H1 (cell line): ENCODE measurements at regions not wholly inside any gene's neighbourhood (a gene's known extent, or its start where the extent isn't known, plus 50 kb on each side); places are given as distances from the start of the nearest gene placed in this dataset.

Experiments used
- CTCF ChIA-PET: fragments of 300-600 bp; sonication (Branson Sonifier 250); formaldehyde crosslinking; loops from one replicate; lab custom pipeline; 2021; ENCODE audit not compliant: partially characterized antibody; lab: Charles Lee
- POLR2A ChIA-PET: fragments of 300-600 bp; sonication (Branson Sonifier 250); formaldehyde crosslinking; loops from one replicate; lab custom pipeline; 2021; ENCODE audit warnings: inconsistent platforms; ENCODE audit not compliant: partially characterized antibody; lab: Charles Lee
- DNase-seq, 2 experiments: peaks; one replicate each; pipeline versions ENCODE4 v3.0.0 to v3.0.0-alpha.2; 2010 to 2022; ENCODE audit warnings: low spot score in 2 of 2, low read depth in 1 of 2, mixed read lengths in 1 of 2
- FAIRE-seq: peaks from 2 replicates; lab custom pipeline; 2011; peaks lifted over from hg19 to GRCh38; lab: Jason Lieb, UNC
- H2AFZ ChIP-seq: 2 replicates; pipeline ENCODE4 v1.8.1; 2012; ENCODE audit warnings: low read length, inconsistent platforms
- H2AK5ac ChIP-seq: 2 replicates; pipeline ENCODE4 v1.6.1; 2013; ENCODE audit warnings: low read depth, low read length
- H2BK120ac ChIP-seq: replicated peaks from 2 replicates; pipeline ENCODE3; 2013; ENCODE audit warnings: low read depth, low read length, inconsistent platforms
- H2BK12ac ChIP-seq: 2 replicates; pipeline ENCODE4 v1.6.1; 2013; ENCODE audit warnings: low read depth, low read length
- H2BK15ac ChIP-seq: 2 replicates; pipeline ENCODE4 v1.6.1; 2013; ENCODE audit warnings: low read length
- H2BK20ac ChIP-seq: 2 replicates; pipeline ENCODE4 v1.6.1; 2013; ENCODE audit warnings: low read length
- H2BK5ac ChIP-seq: 2 replicates; pipeline ENCODE4 v1.6.1; 2013; ENCODE audit warnings: low read depth, low read length
- H3K14ac ChIP-seq: 2 replicates; pipeline ENCODE4 v1.6.1; 2013; ENCODE audit warnings: inconsistent platforms; ENCODE audit not compliant: insufficient read length
- H3K18ac ChIP-seq: 2 replicates; pipeline ENCODE4 v1.6.1; 2013; ENCODE audit warnings: low read length; ENCODE audit errors: extremely low read depth
- H3K23ac ChIP-seq: 2 replicates; pipeline ENCODE4 v1.6.1; 2013; ENCODE audit warnings: inconsistent platforms; ENCODE audit not compliant: insufficient read length
- H3K23me2 ChIP-seq: 2 replicates; pipeline ENCODE4 v1.6.1; 2013; ENCODE audit warnings: low read depth, low read length
- H3K27ac ChIP-seq: 2 replicates; pipeline ENCODE4 v1.6.1; 2011; ENCODE audit warnings: low read depth, low read length, inconsistent platforms
- H3K27me3 ChIP-seq, 4 experiments: replicated peaks in 1 of 4; 1 replicate in 1 of 4; 2 replicates in 3 of 4; pipeline versions ENCODE4 v1.6.1 to v1.8.1; 2011 to 2013; ENCODE audit warnings: low read length in 3 of 4, mild to moderate bottlenecking in 3 of 4, inconsistent platforms in 2 of 4, mixed read lengths in 2 of 4, moderate library complexity in 1 of 4; ENCODE audit not compliant: control insufficient read depth in 3 of 4, insufficient read depth in 3 of 4; ENCODE audit errors: extremely low read depth in 1 of 4
- H3K36me3 ChIP-seq, 4 experiments: 2 replicates each; pipeline versions ENCODE4 v1.6.1 to v1.8.1; 2011 to 2013; ENCODE audit warnings: mild to moderate bottlenecking in 4 of 4, low read length in 3 of 4, moderate library complexity in 2 of 4, control low read depth in 1 of 4, inconsistent platforms in 1 of 4; ENCODE audit not compliant: insufficient read depth in 4 of 4, control insufficient read depth in 2 of 4
- H3K4ac ChIP-seq: replicated peaks from 2 replicates; pipeline ENCODE3; 2013; ENCODE audit warnings: low read length, low read depth, mixed read lengths, inconsistent platforms; ENCODE audit not compliant: insufficient read length
- H3K4me1 ChIP-seq, 4 experiments: replicated peaks in 1 of 4; 1 replicate in 1 of 4; 2 replicates in 3 of 4; pipeline versions ENCODE4 v1.6.1 to v1.8.1; 2011 to 2013; ENCODE audit warnings: low read length in 3 of 4, inconsistent platforms in 2 of 4, mixed read lengths in 1 of 4; ENCODE audit not compliant: insufficient read depth in 4 of 4, control insufficient read depth in 3 of 4
- H3K4me2 ChIP-seq, 2 experiments: 2 replicates each; pipeline versions ENCODE4 v1.6.1 to v1.8.1; 2011 to 2013; ENCODE audit warnings: low read depth in 2 of 2, low read length in 2 of 2, control low read depth in 1 of 2, inconsistent platforms in 1 of 2, mild to moderate bottlenecking in 1 of 2; ENCODE audit not compliant: insufficient read depth in 1 of 2
- H3K4me3 ChIP-seq, 4 experiments: fragments of 200-600, 300-600 bp in 1 of 4; sonication (generic), shearing (Covaris generic), sonication (Bioruptor Twin) in 1 of 4; 2 replicates each; pipeline versions ENCODE4 v1.5.1 to v1.8.1; 2011 to 2016; ENCODE audit warnings: low read length in 4 of 4, low read depth in 3 of 4, control low read depth in 2 of 4, inconsistent platforms in 2 of 4, mild to moderate bottlenecking in 2 of 4, mixed read lengths in 1 of 4, moderate library complexity in 1 of 4; ENCODE audit not compliant: insufficient read depth in 2 of 4; ENCODE audit errors: extremely low read depth in 1 of 4
- H3K56ac ChIP-seq: replicated peaks from 2 replicates; pipeline ENCODE3; 2013; ENCODE audit warnings: low read depth, mild to moderate bottlenecking, mixed read lengths, low read length, inconsistent platforms; ENCODE audit not compliant: insufficient read length
- H3K79me1 ChIP-seq: 2 replicates; pipeline ENCODE4 v1.6.1; 2013; ENCODE audit warnings: low read depth, low read length, control low read depth
- H3K79me2 ChIP-seq, 2 experiments: 2 replicates each; pipeline versions ENCODE4 v1.6.1 to v1.8.1; 2012 to 2013; ENCODE audit warnings: low read length in 2 of 2, mild to moderate bottlenecking in 2 of 2, inconsistent platforms in 1 of 2; ENCODE audit not compliant: insufficient read depth in 2 of 2, control insufficient read depth in 1 of 2
- H3K9ac ChIP-seq, 4 experiments: replicated peaks in 1 of 4; 1 replicate in 1 of 4; 2 replicates in 3 of 4; pipeline versions ENCODE4 v1.6.1 to v1.8.1; 2011 to 2013; ENCODE audit warnings: low read depth in 3 of 4, low read length in 3 of 4, control low read depth in 2 of 4, mild to moderate bottlenecking in 2 of 4, moderate library complexity in 2 of 4, inconsistent platforms in 1 of 4; ENCODE audit errors: extremely low read depth in 1 of 4
- H3K9me3 ChIP-seq, 2 experiments: 2 replicates each; pipeline versions ENCODE4 v1.6.1 to v1.8.1; 2012 to 2013; ENCODE audit warnings: mild to moderate bottlenecking in 2 of 2, moderate library complexity in 2 of 2, control low read depth in 1 of 2, inconsistent platforms in 1 of 2, low read depth in 1 of 2, low read length in 1 of 2, mixed read lengths in 1 of 2; ENCODE audit not compliant: insufficient read depth in 2 of 2
- H4K20me1 ChIP-seq, 2 experiments: replicated peaks in 1 of 2; 2 replicates each; pipeline versions ENCODE3 to v1.8.1; 2011 to 2013; ENCODE audit warnings: inconsistent platforms in 2 of 2, low read length in 2 of 2, mild to moderate bottlenecking in 1 of 2; ENCODE audit not compliant: insufficient read depth in 2 of 2, control insufficient read depth in 1 of 2
- H4K5ac ChIP-seq: 2 replicates; pipeline ENCODE4 v1.6.1; 2013; ENCODE audit warnings: low read length, low read depth, mixed read lengths, inconsistent platforms; ENCODE audit not compliant: insufficient read length
- H4K8ac ChIP-seq: 2 replicates; pipeline ENCODE4 v1.8.0; 2013; ENCODE audit warnings: mild to moderate bottlenecking, moderate library complexity, low read length, inconsistent platforms; ENCODE audit not compliant: insufficient read depth; ENCODE audit errors: extremely low read depth
- H4K91ac ChIP-seq: replicated peaks from 2 replicates; pipeline ENCODE3; 2013; ENCODE audit warnings: low read length, mixed read lengths, inconsistent platforms; ENCODE audit not compliant: insufficient read length
- BACH1 ChIP-seq: IDR thresholded peaks from 2 replicates; pipeline ENCODE4 v1.6.1; 2012; ENCODE audit warnings: low read length, improper control_type of control experiment
- CBX5 ChIP-seq: fragments of 300-800, 300-1000 bp; sonication (generic); IDR thresholded peaks from 2 replicates; pipeline ENCODE4 v1.7.1; 2016; ENCODE audit warnings: antibody characterized with exemption, low read length, low read depth
- GABPA ChIP-seq: IDR thresholded peaks from 2 replicates; pipeline ENCODE4 v1.6.1; 2011; ENCODE audit warnings: mild to moderate bottlenecking, low read length, moderate library complexity, borderline replicate concordance; ENCODE audit not compliant: insufficient read depth
- KDM4A ChIP-seq: IDR thresholded peaks from one replicate; pipeline ENCODE4 v1.7.1; 2012; ENCODE audit warnings: low read depth, mild to moderate bottlenecking, moderate library complexity, low read length, inconsistent platforms; ENCODE audit not compliant: severe bottlenecking
- PHF8 ChIP-seq: fragments of 200-600 bp; sonication (generic); conservative IDR thresholded peaks from 2 replicates; pipeline ENCODE4 v1.7.1; 2012; ENCODE audit warnings: low read depth, mild to moderate bottlenecking, inconsistent platforms, low read length, moderate library complexity
- POLR2A ChIP-seq, 2 experiments: IDR thresholded peaks; 1 replicate in 1 of 2; 2 replicates in 1 of 2; pipeline ENCODE4 v1.6.1; 2011; ENCODE audit warnings: low read depth in 2 of 2, low read length in 2 of 2, mild to moderate bottlenecking in 2 of 2; ENCODE audit errors: control extremely low read depth in 1 of 2
- POLR2AphosphoS5 ChIP-seq: IDR thresholded peaks from 2 replicates; pipeline ENCODE4 v1.6.1; 2011; ENCODE audit warnings: low read depth, low read length
- RBBP5 ChIP-seq: IDR thresholded peaks from 2 replicates; pipeline ENCODE4 v1.7.1; 2012; ENCODE audit warnings: low read depth, mild to moderate bottlenecking, inconsistent platforms, low read length, moderate library complexity, borderline replicate concordance
- SAP30 ChIP-seq: fragments of 300-600 bp; sonication (generic); IDR thresholded peaks from 2 replicates; pipeline ENCODE4 v1.7.1; 2012; ENCODE audit warnings: low read length, moderate library complexity, mild to moderate bottlenecking, inconsistent platforms; ENCODE audit not compliant: insufficient read depth, insufficient replicate concordance
- TF ChIP-seq, protein P1 (sequence below), 3 experiments: IDR thresholded peaks; 1 replicate in 2 of 3; 2 replicates in 1 of 3; pipeline versions ENCODE4 v1.5.1 to v1.6.1; 2011; ENCODE audit warnings: low read length in 3 of 3, mild to moderate bottlenecking in 3 of 3, inconsistent platforms in 2 of 3, low read depth in 1 of 3, moderate library complexity in 1 of 3; ENCODE audit not compliant: insufficient read depth in 1 of 3; ENCODE audit errors: control extremely low read depth in 1 of 3
- TF ChIP-seq, protein P2 (sequence below): IDR thresholded peaks from 2 replicates; pipeline ENCODE4 v1.6.1; 2011; ENCODE audit warnings: low read depth, mild to moderate bottlenecking, low read length; ENCODE audit not compliant: insufficient read depth

- TF ChIP-seq PHF8: no peak
- TF ChIP-seq POLR2A (IDR thresholded peaks at IDR 0.05; ENCODE audit: control extremely low read depth in 1 of 2, low read depth in 2 of 2, low read length in 2 of 2): no peak
Measured at GRCh38 chr6:140228491-140228890, 854.0 kb upstream of the CITED2 start (continued).

GRCh38 chr6:140226637-140227036, 852.2 kb upstream of the CITED2 start:
- FAIRE-seq: no peak
- Histone ChIP-seq H4K20me1 (no peaks in the 10 kb centered on the region), H2AFZ (no peak overlapping the region), H3K4me3 (no peak overlapping the region), H3K4ac (no peak overlapping the region), H4K5ac (no peak overlapping the region), H2BK5ac (no peak overlapping the region), H3K23me2 (no peaks in the 10 kb centered on the region), H3K27me3 (no peaks in the 10 kb centered on the region), H2AK5ac (no peak overlapping the region), H2BK12ac (no peak overlapping the region), H3K27ac (no peak overlapping the region), H2BK15ac (no peak overlapping the region), H4K8ac (no peak overlapping the region), H3K9me3 (no peaks in the 10 kb centered on the region), H3K23ac (no peak overlapping the region), H3K4me1 (no peaks in the 10 kb centered on the region), H3K18ac (no peak overlapping the region), H3K79me2 (no peaks in the 10 kb centered on the region), H2BK120ac (no peak overlapping the region), H3K4me2 (no peak overlapping the region), H2BK20ac (no peak overlapping the region), H3K36me3 (no peaks in the 10 kb centered on the region), H3K9ac (no peak overlapping the region), H4K91ac (no peak overlapping the region), H3K14ac (no peak overlapping the region), H3K79me1 (no peaks in the 10 kb centered on the region), H3K56ac (no peak overlapping the region)
- ChIA-PET POLR2A (no interaction called here), CTCF (no interaction called here)
- no peak for DNase-seq
- TF ChIP-seq RBBP5 (no peak), KDM4A (no peak), GABPA (no peak), CBX5 (no peak), BACH1 (no peak), POLR2AphosphoS5 (no peak), SAP30 (no peak)
- TF ChIP-seq, protein P1, sequence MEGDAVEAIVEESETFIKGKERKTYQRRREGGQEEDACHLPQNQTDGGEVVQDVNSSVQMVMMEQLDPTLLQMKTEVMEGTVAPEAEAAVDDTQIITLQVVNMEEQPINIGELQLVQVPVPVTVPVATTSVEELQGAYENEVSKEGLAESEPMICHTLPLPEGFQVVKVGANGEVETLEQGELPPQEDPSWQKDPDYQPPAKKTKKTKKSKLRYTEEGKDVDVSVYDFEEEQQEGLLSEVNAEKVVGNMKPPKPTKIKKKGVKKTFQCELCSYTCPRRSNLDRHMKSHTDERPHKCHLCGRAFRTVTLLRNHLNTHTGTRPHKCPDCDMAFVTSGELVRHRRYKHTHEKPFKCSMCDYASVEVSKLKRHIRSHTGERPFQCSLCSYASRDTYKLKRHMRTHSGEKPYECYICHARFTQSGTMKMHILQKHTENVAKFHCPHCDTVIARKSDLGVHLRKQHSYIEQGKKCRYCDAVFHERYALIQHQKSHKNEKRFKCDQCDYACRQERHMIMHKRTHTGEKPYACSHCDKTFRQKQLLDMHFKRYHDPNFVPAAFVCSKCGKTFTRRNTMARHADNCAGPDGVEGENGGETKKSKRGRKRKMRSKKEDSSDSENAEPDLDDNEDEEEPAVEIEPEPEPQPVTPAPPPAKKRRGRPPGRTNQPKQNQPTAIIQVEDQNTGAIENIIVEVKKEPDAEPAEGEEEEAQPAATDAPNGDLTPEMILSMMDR (IDR thresholded peaks at IDR 0.05; ENCODE audit: control extremely low read depth in 1 of 3, insufficient read depth in 1 of 3, low read depth in 1 of 3, low read length in 3 of 3): no peak
- TF ChIP-seq, protein P2, sequence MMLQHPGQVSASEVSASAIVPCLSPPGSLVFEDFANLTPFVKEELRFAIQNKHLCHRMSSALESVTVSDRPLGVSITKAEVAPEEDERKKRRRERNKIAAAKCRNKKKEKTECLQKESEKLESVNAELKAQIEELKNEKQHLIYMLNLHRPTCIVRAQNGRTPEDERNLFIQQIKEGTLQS: no peak
